A549 (cell line): ENCODE measurements at regions not wholly inside any gene's neighbourhood (a gene's known extent, or its start where the extent isn't known, plus 50 kb on each side); places are given as distances from the start of the nearest gene placed in this dataset.
"Not testable (repeated sequence)": the region's sequence is repeated elsewhere in the genome, so short reads cannot be mapped to it uniquely, and the experiment has no call there.

Source experiments
- MYC ChIP-seq: IDR thresholded peaks from 2 replicates; pipeline ENCODE4 v1.6.1; 2012; ENCODE audit warnings: mild to moderate bottlenecking, inconsistent platforms, low read length, improper control_type of control experiment, borderline replicate concordance
- RAD21 ChIP-seq, 2 experiments: fragments of >200 bp in 1 of 2; sonication (Bioruptor Twin) in 1 of 2; formaldehyde crosslinking in 1 of 2; IDR thresholded peaks in 1 of 2; conservative IDR thresholded peaks in 1 of 2; 2 replicates in 1 of 2; 3 replicates in 1 of 2; pipeline ENCODE4 v1.6.1; 2012 to 2018; ENCODE audit warnings: inconsistent platforms in 1 of 2
- RNF2 ChIP-seq: fragments of 200-600 bp; sonication (generic); IDR thresholded peaks from 2 replicates; pipeline ENCODE4 v1.6.1; 2016; ENCODE audit warnings: low read depth, mild to moderate bottlenecking, antibody characterized with exemption, moderate library complexity, borderline replicate concordance
- TF ChIP-seq, protein P1 (sequence below): fragments of >200 bp; sonication (Bioruptor Twin); formaldehyde crosslinking; IDR thresholded peaks from 3 replicates; pipeline ENCODE4 v1.5.1; 2016
- TF ChIP-seq, protein P2 (sequence below): fragments of 450-650 bp; IDR thresholded peaks from 2 replicates; pipeline ENCODE4 v1.6.1; 2014; ENCODE audit warnings: antibody characterized with exemption

DNA sequence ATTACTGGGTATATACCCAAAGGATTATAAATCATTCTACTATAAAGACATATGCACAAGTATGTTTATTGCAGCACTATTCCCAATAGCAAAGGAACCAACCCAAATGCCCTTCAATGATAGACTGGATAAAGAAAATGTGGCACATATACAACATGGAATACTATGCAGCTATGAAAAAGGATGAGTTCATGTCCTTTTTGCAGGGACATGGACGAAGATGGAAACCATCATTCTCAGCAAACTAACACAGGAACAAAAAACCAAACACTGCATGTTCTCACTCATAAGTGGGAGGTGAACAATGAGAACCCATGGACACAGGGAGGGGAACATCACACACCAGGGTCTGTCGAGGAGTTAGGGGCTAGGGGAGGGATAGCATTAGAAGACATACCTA is 129.2 kb downstream of the CYLC1 start:
- TF ChIP-seq, protein P1, sequence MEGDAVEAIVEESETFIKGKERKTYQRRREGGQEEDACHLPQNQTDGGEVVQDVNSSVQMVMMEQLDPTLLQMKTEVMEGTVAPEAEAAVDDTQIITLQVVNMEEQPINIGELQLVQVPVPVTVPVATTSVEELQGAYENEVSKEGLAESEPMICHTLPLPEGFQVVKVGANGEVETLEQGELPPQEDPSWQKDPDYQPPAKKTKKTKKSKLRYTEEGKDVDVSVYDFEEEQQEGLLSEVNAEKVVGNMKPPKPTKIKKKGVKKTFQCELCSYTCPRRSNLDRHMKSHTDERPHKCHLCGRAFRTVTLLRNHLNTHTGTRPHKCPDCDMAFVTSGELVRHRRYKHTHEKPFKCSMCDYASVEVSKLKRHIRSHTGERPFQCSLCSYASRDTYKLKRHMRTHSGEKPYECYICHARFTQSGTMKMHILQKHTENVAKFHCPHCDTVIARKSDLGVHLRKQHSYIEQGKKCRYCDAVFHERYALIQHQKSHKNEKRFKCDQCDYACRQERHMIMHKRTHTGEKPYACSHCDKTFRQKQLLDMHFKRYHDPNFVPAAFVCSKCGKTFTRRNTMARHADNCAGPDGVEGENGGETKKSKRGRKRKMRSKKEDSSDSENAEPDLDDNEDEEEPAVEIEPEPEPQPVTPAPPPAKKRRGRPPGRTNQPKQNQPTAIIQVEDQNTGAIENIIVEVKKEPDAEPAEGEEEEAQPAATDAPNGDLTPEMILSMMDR, result not testable (repeated sequence)
- TF ChIP-seq RNF2; RAD21 (conservative IDR thresholded peaks at IDR 0.05 in 1 of 2, IDR thresholded peaks at IDR 0.05 in 1 of 2); MYC: not testable (repeated sequence)
- TF ChIP-seq, protein P2, sequence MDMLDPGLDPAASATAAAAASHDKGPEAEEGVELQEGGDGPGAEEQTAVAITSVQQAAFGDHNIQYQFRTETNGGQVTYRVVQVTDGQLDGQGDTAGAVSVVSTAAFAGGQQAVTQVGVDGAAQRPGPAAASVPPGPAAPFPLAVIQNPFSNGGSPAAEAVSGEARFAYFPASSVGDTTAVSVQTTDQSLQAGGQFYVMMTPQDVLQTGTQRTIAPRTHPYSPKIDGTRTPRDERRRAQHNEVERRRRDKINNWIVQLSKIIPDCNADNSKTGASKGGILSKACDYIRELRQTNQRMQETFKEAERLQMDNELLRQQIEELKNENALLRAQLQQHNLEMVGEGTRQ, result not testable (repeated sequence)
